HG03439 (cell line): ENCODE measurements at regions not wholly inside any gene's neighbourhood (a gene's known extent, or its start where the extent isn't known, plus 50 kb on each side); places are given as distances from the start of the nearest gene placed in this dataset.

ENCODE experiments used
- ATAC-seq: cut with Tn5 transposase; IDR thresholded peaks from one replicate; pipeline ENCODE4 v1.9.1; 2021; ENCODE audit warnings: mild to moderate bottlenecking, moderate library complexity; ENCODE audit not compliant: unreplicated experiment

DNA sequence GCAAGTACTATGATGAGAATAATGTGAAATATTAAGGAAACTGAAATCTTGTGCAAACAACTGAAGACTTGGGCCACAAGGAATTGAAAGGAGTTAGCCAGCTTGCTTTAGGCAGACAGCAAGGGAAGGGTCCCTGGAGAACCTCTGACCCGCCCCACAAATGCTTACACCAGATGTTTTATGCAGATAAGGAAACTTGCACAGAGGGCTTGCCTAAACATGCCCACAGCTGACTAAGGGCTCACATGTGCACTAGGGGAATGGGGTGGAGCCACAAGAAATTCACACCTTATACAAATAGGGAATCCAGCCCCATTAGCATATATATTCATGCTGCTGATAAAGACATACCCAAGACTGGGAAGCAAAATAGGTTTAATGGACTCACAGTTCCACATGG, 86.1 kb upstream of the CYYR1 start:
- no peak for ATAC-seq

DNA sequence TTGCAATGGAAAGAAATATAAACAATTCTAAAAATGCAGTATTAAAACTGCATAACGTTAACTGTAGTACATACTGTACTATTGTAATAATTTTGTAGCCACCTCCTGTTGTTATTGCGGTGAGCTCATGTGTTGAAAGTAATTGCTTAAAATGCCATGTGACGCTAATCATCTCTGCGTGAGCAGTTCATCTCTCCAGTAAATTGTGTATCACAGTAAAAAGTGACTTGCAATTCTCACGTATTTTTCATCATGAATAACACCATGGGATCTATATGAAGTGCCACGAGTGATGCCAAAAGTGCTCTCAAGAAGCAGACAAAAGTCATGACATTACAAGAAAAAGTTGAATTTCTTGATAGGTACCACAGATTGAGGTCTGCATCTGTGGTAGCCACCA, 82.4 kb upstream of the CYYR1 start:
- ATAC-seq = no peak

DNA sequence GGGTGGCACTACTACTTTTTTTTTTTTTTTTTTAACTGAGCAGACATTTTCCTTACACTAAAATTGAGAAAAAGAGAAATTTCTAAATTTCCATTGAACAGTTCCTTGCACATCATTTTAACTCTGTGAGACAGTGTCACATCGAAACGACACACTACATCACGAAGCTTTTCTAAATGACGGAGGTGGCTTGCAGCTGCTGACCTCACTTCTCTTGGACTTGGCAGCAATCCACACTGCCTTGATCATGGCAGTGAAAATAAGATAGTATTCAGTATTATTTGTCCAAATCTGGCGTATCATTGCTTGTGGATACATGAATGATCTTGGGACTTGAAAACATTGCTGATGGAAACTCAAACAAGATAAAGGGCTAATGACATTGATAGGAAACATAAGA, 80.3 kb upstream of the CYYR1 start:
- no peak for ATAC-seq

DNA sequence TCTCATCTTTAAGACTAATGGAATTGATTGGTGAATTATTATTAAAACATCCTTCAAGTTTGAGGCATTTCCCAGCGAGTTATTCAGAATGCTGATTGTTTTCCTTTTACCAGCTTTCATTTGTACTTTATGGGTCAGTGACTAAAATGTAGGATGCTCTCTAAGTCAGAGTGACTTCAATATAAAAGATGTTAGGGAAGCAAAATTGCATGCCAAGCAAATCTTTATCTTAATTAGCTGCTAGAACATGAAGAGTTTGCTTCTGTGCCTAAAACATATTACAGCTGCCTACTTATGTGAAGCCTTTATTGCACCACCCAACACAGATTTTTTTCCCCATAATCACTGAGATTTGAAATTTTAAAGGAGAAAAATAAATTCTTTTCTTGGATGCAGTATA, 79.8 kb upstream of the CYYR1 start:
- no peak for ATAC-seq

DNA sequence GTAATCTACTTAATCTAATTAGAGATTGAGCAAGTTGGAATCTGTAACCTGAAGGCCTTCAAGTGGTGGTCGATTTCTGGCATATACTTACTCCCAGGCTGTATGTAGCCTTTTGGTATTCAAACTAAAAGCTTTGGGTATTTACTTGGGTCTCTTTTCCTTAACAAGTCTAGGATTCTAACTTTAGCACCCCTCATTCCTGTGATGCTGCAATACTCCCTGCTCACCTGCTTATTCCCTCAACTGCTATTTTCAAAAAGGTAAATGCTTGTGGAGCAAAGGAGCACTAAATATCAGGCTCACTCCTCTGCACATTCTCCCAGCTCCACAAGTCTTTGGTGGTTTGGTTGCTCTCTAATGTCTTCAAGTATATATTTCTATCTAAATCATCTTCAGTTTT, 68.0 kb upstream of the CYYR1 start:
- no peak for ATAC-seq

GRCh38 chr21:26637201-26637745, 64.2 kb upstream of the CYYR1 start:
- no peak for ATAC-seq

GRCh38 chr21:26635681-26636080, 62.6 kb upstream of the CYYR1 start:
- no peak for ATAC-seq

DNA sequence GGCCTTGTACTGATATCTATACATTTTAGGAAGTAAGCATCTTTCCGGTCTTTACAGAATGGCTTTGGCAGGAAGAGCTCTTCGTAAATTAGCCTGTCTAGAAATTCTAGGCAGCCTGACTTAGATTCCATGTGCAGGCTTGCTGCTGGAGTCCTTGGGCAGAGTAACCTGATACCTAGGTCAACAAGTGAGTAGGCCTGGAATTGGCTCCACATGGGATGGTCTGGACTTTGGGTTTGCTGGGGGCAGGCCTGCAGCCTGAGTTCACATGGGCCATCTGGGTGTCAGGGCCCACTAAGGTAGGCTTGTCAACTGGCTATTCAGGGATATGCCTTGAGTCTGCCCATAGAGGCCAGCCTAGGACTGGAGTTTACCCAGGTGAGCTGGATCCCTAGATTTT, 59.6 kb upstream of the CYYR1 start:
- no peak for ATAC-seq

DNA sequence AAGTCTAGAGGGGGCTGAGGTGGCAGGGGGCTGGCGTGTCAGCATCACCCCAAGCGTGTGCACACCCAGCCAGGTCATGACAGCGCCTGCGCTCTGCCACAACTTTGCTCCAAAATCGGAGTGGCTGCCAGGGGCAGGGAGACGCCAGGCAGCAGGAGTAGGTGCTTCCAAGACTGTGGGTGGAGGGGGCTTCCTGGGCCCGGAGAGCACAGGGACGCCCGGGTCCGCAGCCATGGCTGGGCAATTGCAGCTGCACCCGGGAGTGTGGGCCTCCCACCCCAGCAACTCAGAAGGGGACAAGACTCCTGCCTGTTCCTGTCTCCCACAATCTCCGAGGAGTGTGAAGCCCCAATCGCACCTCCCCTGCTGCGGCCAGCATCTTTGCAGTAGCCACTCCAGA, 53.1 kb upstream of the CYYR1 start:
- no peak for ATAC-seq

DNA sequence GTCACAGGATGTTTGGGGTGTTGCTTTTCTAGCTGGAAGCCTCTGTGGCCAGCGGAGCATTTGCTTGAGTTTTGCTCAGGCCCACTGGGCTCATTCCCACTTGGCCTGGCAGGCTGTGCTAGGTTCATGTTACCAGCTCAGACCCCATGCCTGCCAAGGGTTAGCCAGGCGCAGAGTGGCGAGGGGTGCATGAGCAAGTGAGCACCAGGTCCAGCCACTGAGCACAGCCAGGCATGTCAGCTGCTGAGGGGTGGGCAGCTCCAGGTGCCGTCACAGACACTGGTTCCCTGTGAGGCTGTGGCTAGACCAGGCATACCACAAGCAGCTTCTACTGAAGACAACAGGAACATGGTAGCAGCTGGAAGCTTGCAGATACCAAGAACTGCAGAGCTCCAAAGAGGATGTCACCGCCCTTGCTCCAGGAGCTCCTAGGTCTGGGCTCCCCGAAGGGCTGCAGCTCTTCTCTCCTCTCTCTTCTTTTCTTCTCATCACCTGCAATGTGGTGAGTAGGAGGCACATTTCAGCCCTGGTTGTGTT, 52.0 kb upstream of the CYYR1 start:
- ATAC-seq = no peak
